ENCODE measurements at regions not wholly inside any gene's neighbourhood (a gene's known extent, or its start where the extent isn't known, plus 50 kb on each side); places are given as distances from the start of the nearest gene placed in this dataset.

GRCh38 chr2:155357172-155357571 lies 658.7 kb downstream of the KCNJ3 start:
- no peak for DNase-seq (ENCODE audit: low read depth)
- TF ChIP-seq CTCF (IDR thresholded peaks at IDR 0.05; ENCODE audit: low read depth, low read length, missing control alignments) = no peak
- in situ Hi-C loops (cut with HindIII; ENCODE audit: low sequenced_read_pairs) = no loop called here
- no peak overlapping the region for H3K4me3 ChIP-seq (ENCODE audit: low read depth, low read length)

- H3K4me3 ChIP-seq (ENCODE audit: low read depth, low read length) = no peak overlapping the region
- in situ Hi-C loops (cut with HindIII; ENCODE audit: low sequenced_read_pairs) = no loop called here
- no peak for TF ChIP-seq CTCF (IDR thresholded peaks at IDR 0.05; ENCODE audit: low read depth, low read length, missing control alignments)
- no peak for DNase-seq (ENCODE audit: low read depth)
Observed at GRCh38 chr2:155356250-155356649, 657.8 kb downstream of the KCNJ3 start.

DNA sequence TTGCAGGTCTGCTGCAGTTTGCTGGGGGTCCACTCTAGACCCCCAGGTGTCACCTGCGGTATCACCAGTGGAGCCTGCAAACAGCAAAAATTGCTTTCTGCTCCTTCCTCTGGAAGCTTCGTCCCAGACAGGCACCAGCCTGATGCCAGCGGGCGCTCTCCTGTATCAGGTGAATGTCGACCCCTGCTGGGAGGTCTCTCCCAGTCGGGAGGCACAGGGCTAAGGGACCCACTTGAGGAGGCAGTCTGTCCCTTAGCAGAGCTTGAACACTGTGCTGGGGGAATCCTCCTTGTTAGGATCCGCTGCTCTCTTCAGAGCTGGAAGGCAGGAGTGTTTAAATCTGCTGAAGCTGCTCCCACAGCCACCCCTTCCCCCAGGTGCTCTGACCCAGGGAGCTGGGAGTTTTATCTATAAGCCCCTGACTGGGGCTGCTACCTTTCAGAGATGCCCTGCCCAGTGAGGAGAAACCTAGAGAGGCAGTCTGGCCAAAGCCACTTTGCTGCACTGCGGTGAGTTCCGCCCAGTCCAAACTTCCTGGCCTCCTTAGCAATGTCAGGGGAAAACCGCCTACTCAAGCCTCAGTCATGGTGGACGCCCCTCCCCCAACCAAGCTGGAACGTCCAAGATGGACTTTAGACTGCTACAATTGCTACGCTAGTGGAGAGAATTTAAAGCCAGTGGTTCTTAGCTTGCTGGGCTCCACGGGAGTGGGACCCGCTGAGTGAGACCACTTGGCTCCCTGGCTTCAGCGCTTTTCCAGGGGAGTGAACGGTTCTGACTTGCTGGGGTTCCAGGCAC lies 652.5 kb downstream of the KCNJ3 start:
- in situ Hi-C loops (cut with HindIII; ENCODE audit: low sequenced_read_pairs) = no loop called here
- no peak overlapping the region for H3K4me3 ChIP-seq (ENCODE audit: low read depth, low read length)
- DNase-seq (ENCODE audit: low read depth) = no peak
- TF ChIP-seq CTCF (IDR thresholded peaks at IDR 0.05; ENCODE audit: low read depth, low read length, missing control alignments) = no peak

DNA sequence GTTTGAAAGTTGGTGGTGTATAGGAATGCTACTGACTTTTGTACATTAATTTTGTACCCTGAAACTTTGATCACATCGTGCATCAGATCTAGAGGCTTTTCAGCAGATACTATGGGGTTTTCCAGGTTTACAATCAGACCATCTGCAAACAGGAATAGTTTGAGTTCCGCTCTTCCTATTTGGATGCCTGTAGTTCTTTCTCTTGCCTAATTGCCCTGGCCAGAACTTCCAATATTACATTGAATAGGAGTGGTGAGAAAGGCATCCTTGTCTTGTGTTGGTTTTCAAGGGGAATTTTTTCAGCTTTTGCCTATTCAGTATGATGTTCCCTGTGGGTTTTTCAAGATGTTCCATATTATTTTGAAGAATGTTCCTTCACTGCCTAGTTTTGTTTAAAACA lies 633.5 kb downstream of the KCNJ3 start:
- H3K4me3 ChIP-seq (ENCODE audit: low read depth, low read length) = no peak overlapping the region
- no peak for DNase-seq (ENCODE audit: low read depth)
- in situ Hi-C loops (cut with HindIII; ENCODE audit: low sequenced_read_pairs) = no loop called here
- TF ChIP-seq CTCF (IDR thresholded peaks at IDR 0.05; ENCODE audit: low read depth, low read length, missing control alignments) = no peak

- no peak overlapping the region for H3K4me3 ChIP-seq (ENCODE audit: low read depth, low read length)
- no peak for DNase-seq (ENCODE audit: low read depth)
- no peak for TF ChIP-seq CTCF (IDR thresholded peaks at IDR 0.05; ENCODE audit: low read depth, low read length, missing control alignments)
- in situ Hi-C loops (cut with HindIII; ENCODE audit: low sequenced_read_pairs) = no loop called here
Observed at GRCh38 chr2:155320236-155320635, 621.7 kb downstream of the KCNJ3 start.

DNA sequence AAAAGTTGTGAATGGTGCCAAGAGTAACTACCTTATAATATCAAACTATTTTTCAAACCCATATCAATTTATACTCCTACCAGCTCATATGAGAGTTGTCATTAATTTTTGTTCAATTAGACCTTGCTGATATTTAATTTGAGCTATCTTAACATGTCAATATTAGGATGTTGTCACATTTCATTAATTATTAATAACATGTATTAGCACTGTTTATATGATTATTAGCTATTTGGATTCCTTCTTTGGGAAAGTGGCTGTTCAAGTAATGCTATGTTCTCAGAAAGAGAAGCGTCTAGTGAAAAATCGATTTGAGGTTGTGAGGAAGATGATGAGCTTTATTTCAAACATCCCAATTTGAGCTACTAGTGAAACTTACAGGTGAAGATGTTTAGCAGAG lies 620.2 kb downstream of the KCNJ3 start:
- in situ Hi-C loops (cut with HindIII; ENCODE audit: low sequenced_read_pairs) = no loop called here
- TF ChIP-seq CTCF (IDR thresholded peaks at IDR 0.05; ENCODE audit: low read depth, low read length, missing control alignments) = no peak
- H3K4me3 ChIP-seq (ENCODE audit: low read depth, low read length) = no peak overlapping the region
- no peak for DNase-seq (ENCODE audit: low read depth)

Measured in astrocyte of the cerebellum (primary cell).